Mammary epithelial cell (primary cell): ENCODE measurements at regions not wholly inside any gene's neighbourhood (a gene's known extent, or its start where the extent isn't known, plus 50 kb on each side); places are given as distances from the start of the nearest gene placed in this dataset.

Experiments used
- EZH2 ChIP-seq: IDR thresholded peaks from 2 replicates; pipeline ENCODE4 v1.6.1; 2012; ENCODE audit warnings: low read length, inconsistent platforms, borderline replicate concordance
- TF ChIP-seq, protein P1 (sequence below), 2 donors: IDR thresholded peaks in 1 of 2; conservative IDR thresholded peaks in 1 of 2; 2 replicates each; pipeline ENCODE4 v1.5.1; 2011 to 2012; ENCODE audit warnings: inconsistent platforms in 2 of 2, low read length in 2 of 2, mild to moderate bottlenecking in 2 of 2, control low read depth in 1 of 2, low read depth in 1 of 2; ENCODE audit not compliant: insufficient read depth in 1 of 2; ENCODE audit errors: extremely low read depth in 1 of 2

DNA sequence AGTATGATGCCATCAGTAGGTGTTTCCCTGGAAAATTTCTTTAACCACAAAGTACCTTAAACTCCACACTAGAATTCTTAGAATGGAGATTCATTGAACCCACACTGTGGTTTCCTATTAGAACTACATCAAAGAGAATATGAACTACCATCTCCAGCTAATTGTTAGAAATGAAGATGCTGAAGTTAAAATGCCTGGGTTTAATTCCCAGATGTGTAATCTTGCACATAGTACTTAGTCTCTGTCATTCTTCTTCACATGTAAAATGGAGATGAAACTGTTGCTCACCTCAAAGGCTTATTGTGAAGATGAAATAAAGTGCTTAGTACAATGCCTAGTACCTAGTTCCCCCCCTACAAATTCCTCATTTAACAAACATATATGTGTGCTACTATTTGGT is 303.3 kb upstream of the CCNG1 start:
- TF ChIP-seq, protein P1, sequence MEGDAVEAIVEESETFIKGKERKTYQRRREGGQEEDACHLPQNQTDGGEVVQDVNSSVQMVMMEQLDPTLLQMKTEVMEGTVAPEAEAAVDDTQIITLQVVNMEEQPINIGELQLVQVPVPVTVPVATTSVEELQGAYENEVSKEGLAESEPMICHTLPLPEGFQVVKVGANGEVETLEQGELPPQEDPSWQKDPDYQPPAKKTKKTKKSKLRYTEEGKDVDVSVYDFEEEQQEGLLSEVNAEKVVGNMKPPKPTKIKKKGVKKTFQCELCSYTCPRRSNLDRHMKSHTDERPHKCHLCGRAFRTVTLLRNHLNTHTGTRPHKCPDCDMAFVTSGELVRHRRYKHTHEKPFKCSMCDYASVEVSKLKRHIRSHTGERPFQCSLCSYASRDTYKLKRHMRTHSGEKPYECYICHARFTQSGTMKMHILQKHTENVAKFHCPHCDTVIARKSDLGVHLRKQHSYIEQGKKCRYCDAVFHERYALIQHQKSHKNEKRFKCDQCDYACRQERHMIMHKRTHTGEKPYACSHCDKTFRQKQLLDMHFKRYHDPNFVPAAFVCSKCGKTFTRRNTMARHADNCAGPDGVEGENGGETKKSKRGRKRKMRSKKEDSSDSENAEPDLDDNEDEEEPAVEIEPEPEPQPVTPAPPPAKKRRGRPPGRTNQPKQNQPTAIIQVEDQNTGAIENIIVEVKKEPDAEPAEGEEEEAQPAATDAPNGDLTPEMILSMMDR (conservative IDR thresholded peaks at IDR 0.05 in 1 of 2, IDR thresholded peaks at IDR 0.05 in 1 of 2; ENCODE audit: extremely low read depth in 1 of 2, insufficient read depth in 1 of 2, low read depth in 1 of 2, low read length in 2 of 2): no peak
- TF ChIP-seq EZH2: no peak
